ENCODE measurements at regions not wholly inside any gene's neighbourhood (a gene's known extent, or its start where the extent isn't known, plus 50 kb on each side); places are given as distances from the start of the nearest gene placed in this dataset.
"Not testable (repeated sequence)": the region's sequence is repeated elsewhere in the genome, so short reads cannot be mapped to it uniquely, and the experiment has no call there.

DNA sequence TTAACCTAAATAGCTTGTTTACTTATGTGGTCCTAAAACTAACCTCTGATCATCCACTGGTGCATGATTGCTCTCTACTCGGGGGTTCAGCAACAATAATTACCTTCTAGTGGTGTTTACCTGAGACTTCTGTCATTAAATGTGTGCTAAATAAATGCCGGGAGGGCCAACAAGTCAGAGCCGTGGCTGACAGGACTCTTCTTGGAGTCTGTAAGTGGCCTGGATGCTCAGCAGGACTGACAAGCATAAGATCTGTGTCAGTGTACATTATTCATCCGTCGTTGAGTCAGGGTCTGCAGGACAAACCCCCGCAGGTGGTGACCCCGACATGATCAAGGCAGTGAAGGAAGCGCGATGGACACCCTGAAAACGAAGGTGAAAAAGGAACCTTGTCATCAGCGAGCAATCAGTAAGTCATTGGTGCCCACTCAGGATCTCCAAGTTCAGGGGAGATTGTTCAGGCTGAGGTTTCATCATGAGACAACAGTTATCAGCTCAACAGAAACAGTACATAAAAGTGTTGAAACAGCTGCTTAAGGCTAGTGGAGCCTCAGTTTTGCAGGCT lies 1466.9 kb downstream of the UQCRFS1 start:
- DNase-seq: no peak

DNA sequence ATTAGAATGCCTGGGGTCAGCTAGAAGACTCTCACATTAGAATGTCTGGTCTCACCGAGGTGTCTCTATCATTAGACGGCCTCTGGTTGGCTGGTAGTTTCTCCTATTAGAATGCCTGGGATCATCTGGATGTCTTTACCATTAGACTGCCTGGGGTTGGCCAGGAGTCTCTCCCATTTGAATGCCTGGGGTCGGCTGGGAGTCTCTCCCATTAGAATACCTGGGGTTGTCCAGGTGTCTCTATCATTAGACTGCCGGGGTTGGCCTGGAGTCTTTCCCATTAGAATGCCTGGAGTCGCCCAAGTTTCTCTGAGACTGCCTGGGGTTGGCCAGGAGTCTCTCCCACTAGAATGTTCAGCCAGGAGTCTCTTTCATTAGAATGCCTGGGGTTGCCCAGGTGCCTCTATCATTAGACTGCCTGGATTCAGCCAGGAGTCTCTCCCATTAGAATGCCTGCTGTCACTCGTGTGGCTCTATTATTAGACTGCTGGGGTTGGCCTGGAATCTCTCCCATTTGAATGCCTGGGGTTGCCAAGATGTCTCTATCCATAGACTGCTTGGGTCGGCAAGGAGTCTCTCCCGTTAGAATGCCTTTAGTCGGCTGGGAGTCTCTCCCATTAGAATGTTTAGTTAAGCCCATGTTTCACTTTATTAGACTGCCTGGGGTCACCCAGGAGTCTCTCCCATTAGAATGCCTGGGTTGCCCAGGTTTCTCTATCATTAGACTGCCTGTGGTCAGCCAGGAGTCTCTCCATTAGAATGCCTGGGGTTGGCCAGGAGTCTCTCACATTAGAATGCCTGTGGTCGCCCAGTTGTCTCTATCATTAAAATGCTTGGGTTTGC lies 1467.8 kb downstream of the UQCRFS1 start:
- no peak for DNase-seq

DNA sequence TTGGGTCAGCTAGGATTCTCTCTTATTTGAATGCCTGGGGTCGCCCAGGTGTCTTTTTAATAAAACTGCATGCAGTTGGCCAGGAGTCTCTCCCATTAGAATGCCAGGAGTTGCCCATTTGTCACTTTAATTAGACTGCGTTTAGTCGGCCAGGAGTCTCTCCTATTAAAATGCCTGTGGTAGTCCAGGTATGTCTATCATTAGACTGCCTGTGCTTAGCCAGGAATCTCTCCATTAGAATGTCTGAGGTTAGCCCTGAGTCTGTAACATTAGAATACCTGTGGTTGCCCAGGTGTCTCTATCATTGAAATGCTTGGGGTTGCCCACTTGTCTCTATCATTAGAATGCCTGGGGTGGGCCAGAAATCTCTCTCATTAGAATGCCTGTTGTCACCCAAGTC lies 1470.9 kb downstream of the UQCRFS1 start:
- no peak for DNase-seq

DNA sequence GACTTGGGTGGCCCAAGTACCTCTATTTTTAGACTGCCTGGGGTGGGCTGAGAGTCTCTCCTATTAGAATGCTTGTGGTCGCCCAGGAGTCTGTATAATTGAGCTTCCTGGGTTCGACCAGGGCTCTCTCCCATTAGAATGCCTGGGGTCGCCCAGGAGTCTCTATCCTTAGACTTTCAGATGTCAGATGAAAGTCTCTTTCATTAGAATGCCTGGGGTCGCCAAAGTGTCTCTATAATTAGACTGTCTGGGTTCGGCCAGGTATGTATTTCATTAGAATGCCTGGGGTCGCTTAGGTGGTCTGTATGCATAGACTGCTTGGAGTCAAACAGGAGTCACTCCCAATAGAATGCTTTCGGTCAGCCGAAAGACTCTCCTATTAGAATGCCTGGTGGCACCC lies 1471.7 kb downstream of the UQCRFS1 start:
- DNase-seq: no peak

DNA sequence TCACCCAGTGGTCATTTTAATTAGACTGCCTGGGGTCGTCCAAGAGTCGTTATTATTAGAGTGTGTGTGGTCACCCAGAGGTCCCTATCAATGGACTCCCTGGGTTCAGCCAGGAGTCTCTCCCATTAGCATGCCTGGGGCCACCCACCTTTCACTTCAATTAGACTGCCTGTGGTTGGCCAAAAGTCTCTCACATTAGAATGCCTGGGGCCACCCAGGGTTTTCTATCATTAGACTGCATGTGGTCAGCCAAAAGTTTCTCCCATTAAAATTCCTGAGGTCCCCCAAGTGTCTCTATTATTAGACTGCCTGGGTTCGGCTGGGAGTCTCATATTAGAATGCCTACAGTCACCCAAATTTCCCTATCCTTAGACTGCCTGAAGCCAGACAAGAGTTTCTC lies 1472.6 kb downstream of the UQCRFS1 start:
- DNase-seq: no peak

DNA sequence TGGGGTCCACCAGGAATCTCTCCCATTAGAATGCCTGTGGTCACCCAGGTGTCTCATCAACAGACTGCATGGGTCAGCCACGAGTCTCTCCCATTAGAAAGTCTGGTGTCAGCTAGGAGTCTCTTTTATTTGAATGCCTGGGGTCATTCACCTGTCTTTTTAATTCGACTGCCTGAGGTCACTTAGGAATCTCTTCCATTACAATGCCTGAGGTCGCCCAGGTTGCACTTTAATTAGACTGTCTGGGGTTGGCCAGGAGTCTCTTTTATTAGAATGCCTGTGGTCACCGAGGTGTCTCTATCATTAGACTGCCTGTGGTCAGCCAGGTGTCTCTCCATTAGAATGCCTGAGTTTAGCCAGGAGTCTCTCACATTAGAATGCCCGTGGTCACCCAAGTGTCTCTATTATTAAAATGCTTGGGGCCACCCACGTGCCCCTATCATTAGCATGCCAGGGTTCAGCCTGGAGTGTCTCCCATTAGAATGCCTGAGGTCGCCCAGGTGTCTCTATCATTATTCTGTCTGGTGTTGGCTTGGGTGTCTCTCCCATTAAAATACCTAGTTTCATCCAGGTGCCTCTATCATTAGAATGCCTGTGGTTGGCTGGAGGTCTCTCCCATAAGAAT lies 1474.3 kb downstream of the UQCRFS1 start:
- DNase-seq: no peak

DNA sequence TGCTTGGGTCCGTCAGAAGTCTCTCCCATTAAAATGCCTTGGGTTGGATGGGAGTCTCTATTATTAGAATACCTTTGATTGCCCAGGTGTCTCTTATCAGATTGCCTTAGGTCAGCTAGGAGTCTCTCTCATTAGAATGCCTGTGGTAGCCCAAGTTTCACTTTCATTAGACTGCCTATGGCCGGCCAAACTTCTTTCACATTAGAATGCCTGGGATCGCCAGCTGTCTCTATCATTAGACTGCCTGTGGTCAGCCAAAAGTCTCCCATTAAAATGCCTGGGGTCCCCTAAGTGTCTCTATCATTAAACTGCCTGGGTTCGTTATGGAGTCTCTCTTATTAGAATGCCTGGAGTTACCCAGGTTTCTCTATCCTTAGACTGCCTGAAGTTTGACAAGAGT lies 1476.7 kb downstream of the UQCRFS1 start:
- DNase-seq: no peak

DNA sequence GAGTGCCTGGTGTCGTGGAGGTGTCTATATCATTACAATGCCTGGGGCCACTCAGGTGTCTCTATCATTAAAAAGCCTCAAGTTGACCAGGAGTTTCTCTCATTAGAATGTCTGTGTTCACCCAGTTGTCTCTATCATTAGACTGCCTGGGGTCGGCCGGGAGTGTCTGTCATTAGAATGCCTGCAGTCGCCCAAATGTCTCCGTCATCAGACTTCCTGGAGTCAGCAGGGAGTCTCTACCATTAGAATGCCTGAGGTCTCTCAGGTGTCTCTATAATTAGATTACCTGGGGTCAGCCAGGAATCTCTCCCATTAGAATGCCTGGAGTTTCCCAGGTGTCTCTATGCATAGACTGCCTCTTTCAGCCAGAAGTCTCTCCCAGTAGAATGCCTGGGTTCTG lies 1477.6 kb downstream of the UQCRFS1 start:
- DNase-seq: no peak

DNA sequence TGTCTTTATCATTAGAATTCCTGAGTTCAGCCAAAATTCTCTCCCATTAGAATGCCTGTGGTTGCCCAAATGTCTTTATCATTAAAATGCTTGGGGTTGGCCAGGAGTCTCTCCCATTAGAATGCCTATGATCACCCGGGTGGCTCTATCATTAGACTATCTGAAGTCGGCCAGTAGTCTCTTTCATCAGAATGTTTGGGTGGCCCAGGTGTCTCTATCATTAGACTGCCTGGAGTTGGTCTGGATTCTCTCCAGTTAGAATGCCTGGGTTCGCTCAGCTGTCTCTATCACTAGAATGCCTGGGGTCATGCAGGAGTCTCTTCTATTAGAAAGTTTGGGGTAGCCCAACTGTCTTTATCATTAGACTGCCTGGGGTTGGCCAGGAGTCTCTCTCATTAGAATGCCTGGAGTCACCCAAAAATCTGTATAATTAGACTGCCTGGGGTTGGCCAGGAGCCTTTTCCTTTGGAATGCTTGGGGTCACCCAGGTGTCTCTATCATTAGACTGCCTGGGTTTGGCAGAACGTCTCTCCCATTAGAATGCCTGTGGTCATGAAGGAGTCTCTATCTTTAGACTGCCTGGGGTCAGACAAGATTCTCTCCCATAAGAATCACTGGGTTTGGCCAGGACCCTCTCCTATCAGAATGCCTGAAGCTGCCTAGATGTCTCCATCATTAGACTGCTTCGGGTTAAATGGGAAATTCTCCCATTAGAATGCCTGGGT lies 1478.3 kb downstream of the UQCRFS1 start:
- no peak for DNase-seq

DNA sequence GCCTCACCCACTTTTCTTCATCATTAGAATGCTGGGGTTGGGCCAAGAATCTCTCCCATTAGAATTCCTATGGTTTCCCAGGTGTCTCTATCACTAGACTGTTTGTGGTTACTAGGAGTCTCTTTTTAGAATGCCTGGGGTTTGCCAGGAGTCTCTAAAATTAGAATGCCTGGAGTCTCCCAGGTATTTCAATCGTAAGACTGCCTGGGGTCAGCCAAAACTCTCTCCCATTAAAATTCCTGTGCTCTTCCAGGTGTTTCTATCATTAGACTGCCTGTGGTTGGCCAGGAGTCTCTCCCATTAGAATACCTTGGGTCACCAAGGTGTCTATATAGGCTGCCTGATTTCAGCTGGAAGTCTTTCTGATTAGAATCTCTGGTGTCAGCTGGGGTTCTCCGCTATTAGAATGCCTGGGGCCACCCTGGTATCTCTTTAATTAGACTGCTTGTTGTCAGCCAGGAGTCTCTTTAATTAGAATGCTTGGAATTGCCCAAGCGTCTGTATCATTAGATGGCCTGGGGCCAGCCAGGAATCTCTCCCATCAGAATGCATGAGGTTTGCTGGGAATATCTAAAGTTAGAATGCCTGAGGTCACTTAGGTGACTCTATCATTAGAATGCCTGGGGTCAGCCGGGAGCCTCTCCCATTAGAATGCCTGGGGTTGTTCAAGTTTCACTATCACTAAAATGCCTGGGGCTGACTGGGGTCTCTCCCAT lies 1479.2 kb downstream of the UQCRFS1 start:
- no peak for DNase-seq

DNA sequence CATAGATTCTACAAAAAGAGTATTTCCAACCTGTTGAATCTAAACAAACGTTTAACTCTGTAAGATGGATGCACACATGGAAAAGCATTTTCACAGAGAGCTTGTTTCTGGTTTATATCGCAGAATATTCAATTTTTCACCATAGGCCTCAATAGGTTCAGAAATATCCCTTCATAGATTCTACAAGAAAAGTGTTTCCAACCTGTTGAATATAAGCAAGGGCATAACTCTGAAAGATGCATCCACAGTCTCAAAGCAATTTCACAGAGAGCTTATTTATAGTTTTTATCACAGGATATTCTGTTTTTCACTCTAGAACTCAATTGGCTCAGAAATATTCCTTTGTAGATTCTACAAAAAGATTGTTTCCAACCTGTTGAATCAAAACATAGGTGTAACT lies 1483.6 kb downstream of the UQCRFS1 start:
- DNase-seq: no peak

DNA sequence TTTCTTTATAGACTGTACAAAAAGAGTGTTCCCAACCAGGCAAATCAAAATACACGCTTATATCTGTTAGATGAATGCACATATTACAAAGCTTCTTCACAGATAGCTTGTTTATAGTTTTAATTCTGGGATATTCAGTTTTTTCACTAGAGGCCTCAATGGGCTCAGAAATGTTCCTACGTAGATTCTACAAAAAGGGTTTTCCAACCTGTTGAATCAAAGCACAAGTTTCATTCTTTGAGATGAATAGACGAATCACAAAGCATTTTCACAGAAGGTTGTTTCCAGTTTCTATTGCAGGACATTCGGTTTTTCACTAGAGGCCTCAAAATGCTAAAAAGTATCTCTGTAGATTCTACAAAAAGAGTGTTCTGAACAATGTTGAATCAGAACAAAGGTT lies 1490.3 kb downstream of the UQCRFS1 start:
- no peak for DNase-seq

DNA sequence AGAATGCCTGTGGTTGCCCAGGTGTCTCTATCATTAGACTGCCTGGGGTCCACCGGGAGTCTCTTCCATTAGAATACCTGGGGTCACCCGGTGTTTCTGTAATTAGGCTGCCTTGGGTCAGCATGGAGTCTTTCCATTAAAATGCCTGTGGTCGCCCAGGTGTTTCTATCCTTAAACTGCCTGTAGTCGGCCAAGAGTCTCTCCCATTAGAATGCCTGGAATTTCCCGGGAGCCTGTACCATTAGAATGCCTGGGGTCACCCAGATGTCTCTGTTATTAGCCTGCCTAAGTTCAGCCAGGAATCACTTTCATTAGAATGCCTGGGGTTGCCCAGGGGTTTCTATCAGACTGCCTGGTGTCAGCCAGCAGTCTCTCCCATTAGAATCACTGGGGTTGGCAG lies 1492.8 kb downstream of the UQCRFS1 start:
- no peak for DNase-seq

DNA sequence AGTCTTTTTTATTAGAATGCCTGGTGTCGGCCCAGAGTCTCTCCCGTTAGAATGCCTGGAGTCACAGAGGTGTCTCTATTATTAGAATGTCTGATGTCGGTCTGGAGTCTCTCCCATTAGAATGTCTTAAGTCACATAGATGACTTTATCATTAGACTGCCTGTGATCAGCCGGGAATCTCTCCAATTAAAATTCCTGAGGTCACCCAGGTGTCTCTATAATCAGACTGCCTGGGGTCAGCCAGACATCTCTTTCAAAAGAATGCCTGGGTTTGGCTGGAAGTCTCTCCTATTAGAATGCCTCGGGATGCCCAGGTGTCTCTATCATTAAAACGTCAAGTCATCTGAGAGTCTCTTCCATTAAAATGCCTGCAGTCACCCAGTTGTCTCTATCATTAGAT lies 1493.9 kb downstream of the UQCRFS1 start:
- DNase-seq: no peak

DNA sequence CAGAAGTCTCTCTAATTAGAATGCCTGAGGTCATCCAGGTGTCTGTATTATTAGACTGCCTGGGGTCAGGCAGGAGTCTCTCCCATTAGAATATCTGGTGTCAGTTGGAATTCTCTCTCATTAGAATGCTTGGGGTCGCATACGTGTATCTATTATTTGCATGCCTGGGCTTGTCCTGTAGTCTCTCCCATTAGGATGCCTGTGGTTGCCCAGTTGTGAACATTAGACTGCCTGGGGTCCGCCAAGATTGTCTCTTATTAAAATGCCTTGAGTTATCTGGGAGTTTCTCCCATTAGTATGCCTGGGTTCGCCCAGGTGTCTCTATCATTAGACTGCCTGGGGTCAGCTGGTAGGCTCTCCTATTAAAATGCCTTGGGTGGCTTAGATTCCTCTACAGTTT lies 1494.7 kb downstream of the UQCRFS1 start:
- no peak for DNase-seq

DNA sequence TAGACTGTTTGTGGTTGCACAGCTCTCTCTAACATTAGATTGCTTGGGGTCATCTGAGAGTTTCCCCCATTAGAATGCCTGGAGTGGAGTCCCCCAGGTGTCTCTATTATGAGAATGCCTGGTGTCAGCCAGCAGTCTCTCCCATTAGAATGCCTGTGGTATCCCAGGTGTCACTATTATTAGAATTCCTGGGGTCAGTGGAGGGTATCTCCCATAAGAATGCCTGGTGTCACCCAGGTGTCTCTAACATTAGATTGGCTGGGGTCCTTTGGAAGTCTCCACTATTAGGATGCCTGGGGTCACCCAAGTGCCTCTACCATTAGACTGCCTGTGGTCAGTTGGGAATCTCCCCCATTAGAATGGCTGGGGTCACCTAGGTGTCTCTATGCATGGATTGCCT lies 1495.1 kb downstream of the UQCRFS1 start:
- DNase-seq: no peak

DNA sequence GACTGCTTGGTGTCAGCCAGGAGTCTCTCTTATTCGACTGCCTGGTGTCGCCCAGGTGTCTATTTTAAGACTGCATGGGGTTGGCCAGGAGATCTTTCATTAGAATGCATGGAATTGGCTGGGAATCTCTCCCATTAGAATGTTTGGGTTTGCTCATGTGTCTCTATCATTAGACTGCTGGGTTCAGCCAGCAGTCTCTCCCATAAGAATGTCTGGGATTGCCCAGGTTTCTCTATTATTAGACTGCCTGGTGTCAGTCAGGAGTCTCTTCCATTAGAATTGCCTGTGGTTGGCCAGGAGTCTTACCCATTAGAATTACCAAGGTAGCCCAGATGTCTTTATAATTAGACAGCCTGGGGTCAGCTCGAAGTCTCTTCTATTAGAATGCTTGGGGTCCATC lies 1496.0 kb downstream of the UQCRFS1 start:
- no peak for DNase-seq

DNA sequence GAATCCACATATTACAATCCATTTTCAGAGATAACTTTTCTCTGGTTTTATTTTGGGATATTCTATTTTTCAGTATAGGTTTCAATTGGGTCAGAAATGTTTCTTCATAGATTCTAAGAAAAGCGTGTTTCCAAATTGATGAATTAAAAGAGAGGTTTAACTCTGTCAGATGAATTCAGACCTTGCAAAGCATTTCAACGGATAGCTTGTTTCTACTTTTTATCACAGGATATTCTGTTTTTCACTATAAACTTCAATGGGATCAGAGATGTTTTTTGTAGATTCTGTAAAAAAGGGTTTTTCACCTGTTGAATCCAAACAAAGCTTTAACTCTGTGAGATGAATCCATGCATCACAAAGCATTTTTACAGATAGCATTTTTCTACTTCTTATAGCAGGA lies 1498.1 kb downstream of the UQCRFS1 start:
- no peak for DNase-seq

DNA sequence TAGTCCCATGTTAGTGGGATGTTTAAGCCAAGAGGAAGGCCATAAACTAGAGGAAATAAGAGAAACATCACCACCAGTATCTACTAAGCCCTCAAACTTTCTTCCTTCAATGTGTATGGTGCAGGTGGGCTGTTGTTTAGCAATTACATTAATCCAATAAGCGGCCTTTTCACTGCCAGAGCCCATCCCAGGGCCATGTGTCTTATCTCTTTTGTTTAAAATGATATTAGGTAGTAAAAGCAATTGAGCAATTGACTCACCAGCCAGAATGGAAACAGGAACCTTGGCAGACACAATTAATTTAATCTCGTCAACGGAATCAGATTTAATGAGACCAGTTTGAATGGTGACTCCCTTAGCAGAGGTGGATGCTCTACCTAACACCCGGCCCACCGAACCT lies 1503.5 kb downstream of the UQCRFS1 start:
- DNase-seq: no peak

DNA sequence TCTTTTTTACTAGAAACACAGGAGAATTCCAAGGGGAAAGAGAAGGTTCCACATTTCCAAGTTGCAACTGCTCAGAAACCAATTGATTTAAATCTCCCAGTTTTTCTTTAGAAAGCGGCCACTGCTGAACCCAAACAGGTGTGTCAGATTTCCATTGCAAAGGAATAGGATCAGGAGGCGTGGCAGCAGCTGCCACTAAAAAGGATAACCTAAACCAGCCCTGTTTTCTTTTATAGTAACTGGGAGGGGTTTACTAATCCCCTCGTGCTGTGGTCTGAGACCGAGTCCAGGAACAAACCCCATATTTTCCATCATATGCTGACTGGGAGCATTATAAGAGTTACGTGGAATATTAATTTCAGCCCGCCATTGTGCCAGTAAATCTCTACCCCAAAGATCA lies 1504.0 kb downstream of the UQCRFS1 start:
- not testable (repeated sequence) for DNase-seq

DNA sequence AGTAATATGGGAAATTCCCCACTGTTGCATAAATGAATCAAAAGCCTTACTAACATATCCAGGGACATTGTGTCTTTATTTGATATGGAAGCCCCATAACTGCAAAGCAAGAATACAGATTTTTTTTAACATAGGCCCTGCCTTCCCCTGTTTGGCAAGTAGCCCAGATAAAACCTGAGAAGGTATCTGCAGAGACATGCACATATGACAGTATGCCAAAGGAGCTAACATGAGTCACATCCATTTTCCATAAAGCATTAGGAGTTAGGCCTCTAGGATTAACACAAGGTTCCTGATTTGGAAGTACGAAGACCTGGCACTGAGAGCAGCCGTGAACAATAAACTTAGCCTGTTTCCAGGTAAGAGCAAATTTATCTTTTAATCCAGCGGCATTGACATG lies 1505.9 kb downstream of the UQCRFS1 start:
- DNase-seq: not testable (repeated sequence)

DNA sequence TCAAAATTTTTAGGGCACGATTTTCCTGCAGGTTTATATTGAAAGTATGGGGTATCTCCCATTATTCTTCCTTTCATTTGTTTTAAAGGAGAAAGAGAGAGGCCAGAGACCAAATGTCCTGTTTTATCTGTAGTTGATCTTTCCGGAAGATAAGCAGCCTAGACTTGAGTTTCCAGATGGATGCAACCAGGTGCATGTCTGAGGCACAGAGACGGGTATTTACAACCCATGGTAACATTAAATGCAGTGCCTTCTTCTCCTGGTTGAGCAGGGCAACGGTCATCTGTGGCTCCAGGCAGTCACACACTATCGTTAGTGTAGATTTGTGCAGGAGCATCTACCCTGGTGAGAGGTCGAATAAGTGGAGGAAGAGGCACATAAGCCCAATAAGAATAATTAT lies 1507.1 kb downstream of the UQCRFS1 start:
- DNase-seq: no peak
